HepG2 (cell line): ENCODE measurements at regions not wholly inside any gene's neighbourhood (a gene's known extent, or its start where the extent isn't known, plus 50 kb on each side); places are given as distances from the start of the nearest gene placed in this dataset.
A peak's percentile ranks its signal among the peaks of the same experiment; 100 is the strongest.

Experiments used
- ESRRA ChIP-seq: sonication (generic); formaldehyde crosslinking; IDR thresholded peaks from 2 replicates; pipeline ENCODE4 v1.5.1; 2020; ENCODE audit warnings: mild to moderate bottlenecking, low read depth, missing genetic modification reagents
- GTF3A ChIP-seq: sonication (generic); formaldehyde crosslinking; conservative IDR thresholded peaks from 2 replicates; pipeline ENCODE4 v1.4.0; 2020; ENCODE audit warnings: mild to moderate bottlenecking, missing genetic modification reagents
- HNF4G ChIP-seq, 2 experiments: sonication (generic) in 1 of 2; formaldehyde crosslinking in 1 of 2; IDR thresholded peaks; 2 replicates each; pipeline versions ENCODE4 v1.4.0 to v1.6.1; 2011 to 2020; ENCODE audit warnings: borderline replicate concordance in 2 of 2, low read depth in 2 of 2, mild to moderate bottlenecking in 2 of 2, low read length in 1 of 2, missing genetic modification reagents in 1 of 2, moderate library complexity in 1 of 2
- MYNN ChIP-seq: sonication (generic); formaldehyde crosslinking; IDR thresholded peaks from 2 replicates; pipeline ENCODE4 v1.4.0; 2020; ENCODE audit warnings: mild to moderate bottlenecking, low read depth, missing genetic modification reagents
- NCOA2 ChIP-seq: sonication (generic); formaldehyde crosslinking; IDR thresholded peaks from 2 replicates; pipeline ENCODE4 v1.8.0; 2022; ENCODE audit warnings: inconsistent platforms
- NFE2L2 ChIP-seq: fragments of 150-350 bp; IDR thresholded peaks from 2 replicates; pipeline ENCODE4 v1.6.1; 2014; ENCODE audit warnings: low read length
- SKI ChIP-seq: fragments of 450-650 bp; IDR thresholded peaks from one replicate; pipeline ENCODE4 v1.6.1; 2018; ENCODE audit warnings: mild to moderate bottlenecking; ENCODE audit not compliant: partially characterized antibody
- SMC3 ChIP-seq: IDR thresholded peaks from 2 replicates; pipeline ENCODE4 v1.6.1; 2011; ENCODE audit warnings: low read length, improper control_type of control experiment
- SNAI1 ChIP-seq: sonication (generic); formaldehyde crosslinking; IDR thresholded peaks from 2 replicates; pipeline ENCODE4 v1.5.0; 2020; ENCODE audit warnings: mild to moderate bottlenecking, missing genetic modification reagents, borderline replicate concordance
- ZMYM4 ChIP-seq: sonication (generic); formaldehyde crosslinking; IDR thresholded peaks from 2 replicates; pipeline ENCODE4 v1.8.1; 2023; ENCODE audit warnings: mild to moderate bottlenecking, missing genetic modification reagents
- TF ChIP-seq, protein P1 (sequence below): sonication (generic); formaldehyde crosslinking; IDR thresholded peaks from 2 replicates; pipeline ENCODE4 v1.8.0; 2022; ENCODE audit warnings: mild to moderate bottlenecking, missing genetic modification reagents, moderate library complexity
- TF ChIP-seq, protein P2 (sequence below), 2 experiments: sonication (generic) in 1 of 2; formaldehyde crosslinking in 1 of 2; IDR thresholded peaks; 2 replicates each; pipeline versions ENCODE4 v1.4.0 to v1.6.1; 2018 to 2020; ENCODE audit warnings: missing genetic modification reagents in 2 of 2, borderline replicate concordance in 1 of 2, low read depth in 1 of 2, mild to moderate bottlenecking in 1 of 2, missing biosample characterization in 1 of 2
- TF ChIP-seq, protein P3 (sequence below): IDR thresholded peaks from 2 replicates; pipeline ENCODE4 v1.6.1; 2012; ENCODE audit warnings: low read depth, low read length, improper control_type of control experiment
- TF ChIP-seq, protein P4 (sequence below): sonication (generic); formaldehyde crosslinking; IDR thresholded peaks from 2 replicates; pipeline ENCODE4 v1.5.1; 2020; ENCODE audit warnings: missing genetic modification reagents, mild to moderate bottlenecking, borderline replicate concordance
- TF ChIP-seq, protein P5 (sequence below): sonication (generic); formaldehyde crosslinking; IDR thresholded peaks from 2 replicates; pipeline ENCODE4 v1.4.0; 2020; ENCODE audit warnings: missing genetic modification reagents, mild to moderate bottlenecking, borderline replicate concordance
- TF ChIP-seq, protein P6 (sequence below): sonication (generic); formaldehyde crosslinking; IDR thresholded peaks from 2 replicates; pipeline ENCODE4 v1.4.0; 2020; ENCODE audit warnings: mild to moderate bottlenecking, missing genetic modification reagents

DNA sequence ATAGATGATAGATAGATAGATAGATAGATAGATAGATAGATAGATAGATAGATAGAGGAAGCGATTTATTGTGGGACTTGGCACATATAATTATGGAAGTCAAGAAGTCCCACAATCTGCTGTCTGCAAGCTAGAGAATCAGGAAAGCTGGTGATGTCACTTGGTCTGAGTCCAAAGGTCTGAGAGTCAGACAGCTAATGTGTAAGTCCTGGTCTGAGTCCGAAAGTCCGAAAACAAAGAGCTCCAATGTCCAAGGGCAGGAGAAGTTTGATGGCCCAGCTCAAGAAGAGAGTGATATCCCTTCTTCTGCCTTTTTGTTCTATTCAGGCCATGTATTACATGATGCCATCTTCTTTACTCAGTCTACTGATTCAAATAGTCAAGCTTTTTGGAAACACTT is 53.8 kb upstream of the TCF7L2 start (continued):
- TF ChIP-seq SKI (peak; percentile 67), ESRRA (CRISPR knock-in tag) (peak; percentile 86; the same call in 1 of the 2 replicates), MYNN (CRISPR knock-in tag) (no peak), NFE2L2 (no peak), HNF4G (IDR thresholded peaks at IDR 0.05; ENCODE audit: borderline replicate concordance, low read depth, low read length) (peak; percentile 91), HNF4G (CRISPR knock-in tag; IDR thresholded peaks at IDR 0.05; ENCODE audit: borderline replicate concordance, low read depth) (peak; percentile 88; the same call in 1 of the 2 replicates), SNAI1 (CRISPR knock-in tag) (no peak), ZMYM4 (CRISPR knock-in tag) (peak; percentile 25; the same call in 1 of the 2 replicates), NCOA2 (CRISPR knock-in tag) (peak; percentile 43; the same call in 1 of the 2 replicates), SMC3 (peak; percentile 7; the same call in 1 of the 2 replicates), GTF3A (CRISPR knock-in tag) (no peak)
- TF ChIP-seq, protein P1, sequence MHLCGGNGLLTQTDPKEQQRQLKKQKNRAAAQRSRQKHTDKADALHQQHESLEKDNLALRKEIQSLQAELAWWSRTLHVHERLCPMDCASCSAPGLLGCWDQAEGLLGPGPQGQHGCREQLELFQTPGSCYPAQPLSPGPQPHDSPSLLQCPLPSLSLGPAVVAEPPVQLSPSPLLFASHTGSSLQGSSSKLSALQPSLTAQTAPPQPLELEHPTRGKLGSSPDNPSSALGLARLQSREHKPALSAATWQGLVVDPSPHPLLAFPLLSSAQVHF: no peak
- TF ChIP-seq, protein P2, sequence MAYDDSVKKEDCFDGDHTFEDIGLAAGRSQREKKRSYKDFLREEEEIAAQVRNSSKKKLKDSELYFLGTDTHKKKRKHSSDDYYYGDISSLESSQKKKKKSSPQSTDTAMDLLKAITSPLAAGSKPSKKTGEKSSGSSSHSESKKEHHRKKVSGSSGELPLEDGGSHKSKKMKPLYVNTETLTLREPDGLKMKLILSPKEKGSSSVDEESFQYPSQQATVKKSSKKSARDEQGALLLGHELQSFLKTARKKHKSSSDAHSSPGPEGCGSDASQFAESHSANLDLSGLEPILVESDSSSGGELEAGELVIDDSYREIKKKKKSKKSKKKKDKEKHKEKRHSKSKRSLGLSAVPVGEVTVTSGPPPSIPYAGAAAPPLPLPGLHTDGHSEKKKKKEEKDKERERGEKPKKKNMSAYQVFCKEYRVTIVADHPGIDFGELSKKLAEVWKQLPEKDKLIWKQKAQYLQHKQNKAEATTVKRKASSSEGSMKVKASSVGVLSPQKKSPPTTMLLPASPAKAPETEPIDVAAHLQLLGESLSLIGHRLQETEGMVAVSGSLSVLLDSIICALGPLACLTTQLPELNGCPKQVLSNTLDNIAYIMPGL (CRISPR knock-in tag; IDR thresholded peaks at IDR 0.05; ENCODE audit: borderline replicate concordance in 1 of 2, low read depth in 1 of 2): 0 out of 4 replicates have a peak, but pooled peaks of 1 of the 2 experiments have one; percentile 26
- TF ChIP-seq, protein P3, sequence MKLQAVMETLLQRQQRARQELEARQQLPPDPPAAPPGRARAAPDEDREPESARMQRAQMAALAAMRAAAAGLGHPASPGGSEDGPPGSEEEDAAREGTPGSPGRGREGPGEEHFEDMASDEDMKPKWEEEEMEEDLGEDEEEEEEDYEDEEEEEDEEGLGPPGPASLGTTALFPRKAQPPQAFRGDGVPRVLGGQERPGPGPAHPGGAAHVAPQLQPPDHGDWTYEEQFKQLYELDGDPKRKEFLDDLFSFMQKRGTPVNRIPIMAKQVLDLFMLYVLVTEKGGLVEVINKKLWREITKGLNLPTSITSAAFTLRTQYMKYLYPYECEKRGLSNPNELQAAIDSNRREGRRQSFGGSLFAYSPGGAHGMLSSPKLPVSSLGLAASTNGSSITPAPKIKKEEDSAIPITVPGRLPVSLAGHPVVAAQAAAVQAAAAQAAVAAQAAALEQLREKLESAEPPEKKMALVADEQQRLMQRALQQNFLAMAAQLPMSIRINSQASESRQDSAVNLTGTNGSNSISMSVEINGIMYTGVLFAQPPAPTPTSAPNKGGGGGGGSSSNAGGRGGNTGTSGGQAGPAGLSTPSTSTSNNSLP: 0 out of 2 replicates have a peak, but pooled peaks have one; percentile 6
- TF ChIP-seq, protein P4, sequence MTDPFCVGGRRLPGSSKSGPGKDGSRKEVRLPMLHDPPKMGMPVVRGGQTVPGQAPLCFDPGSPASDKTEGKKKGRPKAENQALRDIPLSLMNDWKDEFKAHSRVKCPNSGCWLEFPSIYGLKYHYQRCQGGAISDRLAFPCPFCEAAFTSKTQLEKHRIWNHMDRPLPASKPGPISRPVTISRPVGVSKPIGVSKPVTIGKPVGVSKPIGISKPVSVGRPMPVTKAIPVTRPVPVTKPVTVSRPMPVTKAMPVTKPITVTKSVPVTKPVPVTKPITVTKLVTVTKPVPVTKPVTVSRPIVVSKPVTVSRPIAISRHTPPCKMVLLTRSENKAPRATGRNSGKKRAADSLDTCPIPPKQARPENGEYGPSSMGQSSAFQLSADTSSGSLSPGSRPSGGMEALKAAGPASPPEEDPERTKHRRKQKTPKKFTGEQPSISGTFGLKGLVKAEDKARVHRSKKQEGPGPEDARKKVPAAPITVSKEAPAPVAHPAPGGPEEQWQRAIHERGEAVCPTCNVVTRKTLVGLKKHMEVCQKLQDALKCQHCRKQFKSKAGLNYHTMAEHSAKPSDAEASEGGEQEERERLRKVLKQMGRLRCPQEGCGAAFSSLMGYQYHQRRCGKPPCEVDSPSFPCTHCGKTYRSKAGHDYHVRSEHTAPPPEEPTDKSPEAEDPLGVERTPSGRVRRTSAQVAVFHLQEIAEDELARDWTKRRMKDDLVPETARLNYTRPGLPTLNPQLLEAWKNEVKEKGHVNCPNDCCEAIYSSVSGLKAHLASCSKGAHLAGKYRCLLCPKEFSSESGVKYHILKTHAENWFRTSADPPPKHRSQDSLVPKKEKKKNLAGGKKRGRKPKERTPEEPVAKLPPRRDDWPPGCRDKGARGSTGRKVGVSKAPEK (CRISPR knock-in tag): no peak
- TF ChIP-seq, protein P5, sequence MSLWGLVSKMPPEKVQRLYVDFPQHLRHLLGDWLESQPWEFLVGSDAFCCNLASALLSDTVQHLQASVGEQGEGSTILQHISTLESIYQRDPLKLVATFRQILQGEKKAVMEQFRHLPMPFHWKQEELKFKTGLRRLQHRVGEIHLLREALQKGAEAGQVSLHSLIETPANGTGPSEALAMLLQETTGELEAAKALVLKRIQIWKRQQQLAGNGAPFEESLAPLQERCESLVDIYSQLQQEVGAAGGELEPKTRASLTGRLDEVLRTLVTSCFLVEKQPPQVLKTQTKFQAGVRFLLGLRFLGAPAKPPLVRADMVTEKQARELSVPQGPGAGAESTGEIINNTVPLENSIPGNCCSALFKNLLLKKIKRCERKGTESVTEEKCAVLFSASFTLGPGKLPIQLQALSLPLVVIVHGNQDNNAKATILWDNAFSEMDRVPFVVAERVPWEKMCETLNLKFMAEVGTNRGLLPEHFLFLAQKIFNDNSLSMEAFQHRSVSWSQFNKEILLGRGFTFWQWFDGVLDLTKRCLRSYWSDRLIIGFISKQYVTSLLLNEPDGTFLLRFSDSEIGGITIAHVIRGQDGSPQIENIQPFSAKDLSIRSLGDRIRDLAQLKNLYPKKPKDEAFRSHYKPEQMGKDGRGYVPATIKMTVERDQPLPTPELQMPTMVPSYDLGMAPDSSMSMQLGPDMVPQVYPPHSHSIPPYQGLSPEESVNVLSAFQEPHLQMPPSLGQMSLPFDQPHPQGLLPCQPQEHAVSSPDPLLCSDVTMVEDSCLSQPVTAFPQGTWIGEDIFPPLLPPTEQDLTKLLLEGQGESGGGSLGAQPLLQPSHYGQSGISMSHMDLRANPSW (CRISPR knock-in tag): no peak
- TF ChIP-seq, protein P6, sequence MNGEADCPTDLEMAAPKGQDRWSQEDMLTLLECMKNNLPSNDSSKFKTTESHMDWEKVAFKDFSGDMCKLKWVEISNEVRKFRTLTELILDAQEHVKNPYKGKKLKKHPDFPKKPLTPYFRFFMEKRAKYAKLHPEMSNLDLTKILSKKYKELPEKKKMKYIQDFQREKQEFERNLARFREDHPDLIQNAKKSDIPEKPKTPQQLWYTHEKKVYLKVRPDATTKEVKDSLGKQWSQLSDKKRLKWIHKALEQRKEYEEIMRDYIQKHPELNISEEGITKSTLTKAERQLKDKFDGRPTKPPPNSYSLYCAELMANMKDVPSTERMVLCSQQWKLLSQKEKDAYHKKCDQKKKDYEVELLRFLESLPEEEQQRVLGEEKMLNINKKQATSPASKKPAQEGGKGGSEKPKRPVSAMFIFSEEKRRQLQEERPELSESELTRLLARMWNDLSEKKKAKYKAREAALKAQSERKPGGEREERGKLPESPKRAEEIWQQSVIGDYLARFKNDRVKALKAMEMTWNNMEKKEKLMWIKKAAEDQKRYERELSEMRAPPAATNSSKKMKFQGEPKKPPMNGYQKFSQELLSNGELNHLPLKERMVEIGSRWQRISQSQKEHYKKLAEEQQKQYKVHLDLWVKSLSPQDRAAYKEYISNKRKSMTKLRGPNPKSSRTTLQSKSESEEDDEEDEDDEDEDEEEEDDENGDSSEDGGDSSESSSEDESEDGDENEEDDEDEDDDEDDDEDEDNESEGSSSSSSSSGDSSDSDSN (CRISPR knock-in tag): no peak
